Chondrocyte (in vitro differentiated cells): ENCODE measurements at regions not wholly inside any gene's neighbourhood (a gene's known extent, or its start where the extent isn't known, plus 50 kb on each side); places are given as distances from the start of the nearest gene placed in this dataset.

ENCODE experiments used
- DNase-seq: peaks from one replicate; pipeline ENCODE4 v3.0.0; 2021; ENCODE audit warnings: mixed read lengths, low spot score
- H3K27ac Mint-ChIP-seq: one replicate; pipeline ENCODE4 v1.8.0; 2021; ENCODE audit warnings: mild to moderate bottlenecking, moderate library complexity, mixed read lengths; ENCODE audit not compliant: unreplicated experiment
- H3K27me3 Mint-ChIP-seq: 2 replicates; pipeline ENCODE4 v1.8.0; 2021; ENCODE audit warnings: low read depth, mixed read lengths
- H3K36me3 Mint-ChIP-seq: 2 replicates; pipeline ENCODE4 v1.8.0; 2021; ENCODE audit warnings: low read depth, mixed read lengths
- H3K4me1 Mint-ChIP-seq: 2 replicates; pipeline ENCODE4 v1.8.0; 2021; ENCODE audit warnings: low read depth, mild to moderate bottlenecking, mixed read lengths
- H3K4me3 Mint-ChIP-seq: one replicate; pipeline ENCODE4 v1.8.0; 2021; ENCODE audit warnings: mild to moderate bottlenecking, moderate library complexity, mixed read lengths; ENCODE audit not compliant: unreplicated experiment
- H3K9me3 Mint-ChIP-seq: 2 replicates; pipeline ENCODE4 v1.8.0; 2021; ENCODE audit warnings: low read depth, mixed read lengths
- CTCF ChIP-seq: fragments of 200-600 bp; sonication (generic); IDR thresholded peaks from 2 replicates; pipeline ENCODE4 v1.5.0; 2021; ENCODE audit warnings: antibody characterized with exemption, mild to moderate bottlenecking, moderate library complexity

- H3K4me3 Mint-ChIP-seq, result no peak overlapping the region
- H3K4me1 Mint-ChIP-seq, result peaks cover 10% of the 10 kb centered on the region
- H3K27ac Mint-ChIP-seq, result no peak overlapping the region
- H3K27me3 Mint-ChIP-seq, result peaks cover 6% of the 10 kb centered on the region
- TF ChIP-seq CTCF, result no peak
- peaks cover 2% of the 10 kb centered on the region for H3K9me3 Mint-ChIP-seq
- H3K36me3 Mint-ChIP-seq, result no peaks in the 10 kb centered on the region
- DNase-seq, result no peak
These were observed 1128.4 kb downstream of the BCL11B start for GRCh38 chr14:98143566-98143965.

- no peak overlapping the region for H3K4me3 Mint-ChIP-seq
- H3K9me3 Mint-ChIP-seq, result peaks cover 2% of the 10 kb centered on the region
- H3K27ac Mint-ChIP-seq, result peak overlapping the region; percentile 93
- H3K27me3 Mint-ChIP-seq, result peaks cover 3% of the 10 kb centered on the region
- DNase-seq, result no peak
- TF ChIP-seq CTCF, result no peak
- peaks cover 10% of the 10 kb centered on the region for H3K4me1 Mint-ChIP-seq
- no peaks in the 10 kb centered on the region for H3K36me3 Mint-ChIP-seq
These were observed 1127.0 kb downstream of the BCL11B start for GRCh38 chr14:98144964-98145363.

- no peak for TF ChIP-seq CTCF
- no peak for DNase-seq
- Mint-ChIP-seq H3K4me3 (no peak overlapping the region), H3K9me3 (peaks cover 2% of the 10 kb centered on the region), H3K36me3 (no peaks in the 10 kb centered on the region), H3K4me1 (peaks cover 10% of the 10 kb centered on the region), H3K27me3 (peaks cover 1% of the 10 kb centered on the region), H3K27ac (no peak overlapping the region)
These were observed 1125.6 kb downstream of the BCL11B start for GRCh38 chr14:98146416-98146815.

- H3K4me1 Mint-ChIP-seq, result no peaks in the 10 kb centered on the region
- no peak overlapping the region for H3K4me3 Mint-ChIP-seq
- no peaks in the 10 kb centered on the region for H3K9me3 Mint-ChIP-seq
- H3K27ac Mint-ChIP-seq, result no peak overlapping the region
- peaks cover 13% of the 10 kb centered on the region for H3K27me3 Mint-ChIP-seq
- no peak for DNase-seq
- TF ChIP-seq CTCF, result no peak
- H3K36me3 Mint-ChIP-seq, result no peaks in the 10 kb centered on the region
These were observed 1117.7 kb downstream of the BCL11B start for GRCh38 chr14:98154254-98154653.

- DNase-seq, result no peak
- Mint-ChIP-seq H3K27ac (no peak overlapping the region), H3K27me3 (peaks cover 13% of the 10 kb centered on the region), H3K36me3 (no peaks in the 10 kb centered on the region), H3K4me3 (no peak overlapping the region), H3K4me1 (no peaks in the 10 kb centered on the region), H3K9me3 (no peaks in the 10 kb centered on the region)
- no peak for TF ChIP-seq CTCF
These were observed 1115.6 kb downstream of the BCL11B start for GRCh38 chr14:98156411-98156810.
